ENCODE measurements at regions not wholly inside any gene's neighbourhood (a gene's known extent, or its start where the extent isn't known, plus 50 kb on each side); places are given as distances from the start of the nearest gene placed in this dataset.

DNA sequence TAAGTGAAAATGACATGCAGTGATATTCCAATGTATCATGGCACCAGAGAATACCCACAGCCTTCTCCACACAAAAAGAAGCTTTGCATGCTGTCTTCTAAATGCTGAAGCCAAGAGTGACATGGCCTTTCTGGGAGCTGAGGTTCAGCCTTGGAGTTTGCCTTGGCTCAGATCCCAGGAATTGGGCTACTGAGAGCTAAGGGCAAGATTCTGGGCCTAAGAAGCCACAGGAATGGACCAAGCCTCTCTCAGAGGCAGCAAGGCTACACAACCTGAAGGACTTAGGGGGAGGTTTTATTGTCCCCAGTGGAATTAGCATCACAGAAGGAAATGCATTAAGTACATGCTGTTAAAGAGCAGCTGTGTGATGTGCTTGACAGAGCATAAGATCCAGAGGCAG lies 1078.5 kb downstream of the TUSC7 start:
- Histone ChIP-seq H3K9ac (ENCODE audit: low read length) (no peak overlapping the region), H3K9me3 (ENCODE audit: control insufficient read depth, low read length) (no peaks in the 10 kb centered on the region), H3K4me1 (ENCODE audit: control insufficient read depth, insufficient read depth, low read length) (no peaks in the 10 kb centered on the region), H3K36me3 (ENCODE audit: control insufficient read depth, insufficient read depth, low read length) (no peaks in the 10 kb centered on the region), H3K4me3 (ENCODE audit: low read length) (no peak overlapping the region), H3K27me3 (ENCODE audit: control insufficient read depth, insufficient read depth, low read length) (no peaks in the 10 kb centered on the region)

DNA sequence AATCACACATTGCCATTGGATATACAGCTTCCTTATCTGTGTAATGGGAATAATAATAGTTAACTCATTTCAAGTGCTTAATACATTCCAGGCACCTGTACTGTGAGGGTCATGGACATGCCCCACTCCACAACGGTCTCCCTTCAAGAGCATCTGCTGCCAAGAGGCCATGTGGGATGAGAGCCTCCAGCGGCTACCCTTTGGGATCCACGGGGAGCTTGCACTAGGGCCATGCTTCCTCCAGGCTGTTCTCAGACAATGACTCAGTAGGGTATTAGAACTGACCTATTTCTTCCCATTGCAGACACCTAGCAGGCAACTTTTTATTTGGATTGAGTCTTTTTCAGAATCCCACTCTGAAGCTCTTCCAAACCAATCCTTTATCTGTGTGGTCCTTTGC lies 1078.9 kb downstream of the TUSC7 start:
- no peaks in the 10 kb centered on the region for H3K4me1 ChIP-seq (ENCODE audit: control insufficient read depth, insufficient read depth, low read length)
- H3K27me3 ChIP-seq (ENCODE audit: control insufficient read depth, insufficient read depth, low read length), result no peaks in the 10 kb centered on the region
- no peak overlapping the region for H3K4me3 ChIP-seq (ENCODE audit: low read length)
- no peaks in the 10 kb centered on the region for H3K9me3 ChIP-seq (ENCODE audit: control insufficient read depth, low read length)
- no peak overlapping the region for H3K9ac ChIP-seq (ENCODE audit: low read length)
- H3K36me3 ChIP-seq (ENCODE audit: control insufficient read depth, insufficient read depth, low read length), result no peaks in the 10 kb centered on the region

DNA sequence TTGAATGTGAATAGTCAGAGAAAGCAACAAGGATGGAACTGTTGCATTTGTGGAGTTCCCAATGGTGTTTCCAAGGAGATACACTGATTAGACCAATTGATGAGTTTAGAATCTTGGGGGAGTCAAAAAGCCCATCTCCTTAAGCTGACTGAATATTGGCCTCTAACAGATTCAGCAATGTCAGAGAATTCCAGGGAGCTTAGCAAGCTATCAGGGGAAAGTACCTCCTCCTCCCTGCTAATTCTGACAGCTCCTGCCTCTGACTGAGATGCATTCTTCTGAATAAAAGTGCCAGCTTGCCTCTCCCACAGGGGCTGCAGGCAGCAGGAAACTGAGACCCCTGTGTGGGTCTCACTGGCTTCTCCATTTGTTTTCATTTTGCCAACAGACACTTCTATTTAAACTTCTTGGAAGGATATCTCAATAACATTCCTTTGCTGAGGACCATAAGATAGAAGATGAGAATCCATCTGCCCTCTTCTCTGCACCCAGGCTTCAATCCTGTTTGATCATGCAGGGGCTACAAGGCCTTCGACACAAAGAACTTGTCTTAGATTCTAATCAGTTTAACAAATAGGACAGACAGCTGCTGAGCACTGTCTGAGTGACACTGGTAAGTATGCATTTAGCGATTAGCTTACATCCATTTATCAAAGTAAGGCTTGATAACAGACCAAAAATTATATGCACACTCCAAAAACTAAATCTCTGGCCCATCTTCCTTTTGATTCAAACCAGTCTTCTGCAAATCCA lies 1080.8 kb downstream of the TUSC7 start:
- H3K27me3 ChIP-seq (ENCODE audit: control insufficient read depth, insufficient read depth, low read length), result no peaks in the 10 kb centered on the region
- H3K36me3 ChIP-seq (ENCODE audit: control insufficient read depth, insufficient read depth, low read length), result no peaks in the 10 kb centered on the region
- H3K9ac ChIP-seq (ENCODE audit: low read length), result no peak overlapping the region
- no peaks in the 10 kb centered on the region for H3K9me3 ChIP-seq (ENCODE audit: control insufficient read depth, low read length)
- H3K4me3 ChIP-seq (ENCODE audit: low read length), result no peak overlapping the region
- H3K4me1 ChIP-seq (ENCODE audit: control insufficient read depth, insufficient read depth, low read length), result no peaks in the 10 kb centered on the region

DNA sequence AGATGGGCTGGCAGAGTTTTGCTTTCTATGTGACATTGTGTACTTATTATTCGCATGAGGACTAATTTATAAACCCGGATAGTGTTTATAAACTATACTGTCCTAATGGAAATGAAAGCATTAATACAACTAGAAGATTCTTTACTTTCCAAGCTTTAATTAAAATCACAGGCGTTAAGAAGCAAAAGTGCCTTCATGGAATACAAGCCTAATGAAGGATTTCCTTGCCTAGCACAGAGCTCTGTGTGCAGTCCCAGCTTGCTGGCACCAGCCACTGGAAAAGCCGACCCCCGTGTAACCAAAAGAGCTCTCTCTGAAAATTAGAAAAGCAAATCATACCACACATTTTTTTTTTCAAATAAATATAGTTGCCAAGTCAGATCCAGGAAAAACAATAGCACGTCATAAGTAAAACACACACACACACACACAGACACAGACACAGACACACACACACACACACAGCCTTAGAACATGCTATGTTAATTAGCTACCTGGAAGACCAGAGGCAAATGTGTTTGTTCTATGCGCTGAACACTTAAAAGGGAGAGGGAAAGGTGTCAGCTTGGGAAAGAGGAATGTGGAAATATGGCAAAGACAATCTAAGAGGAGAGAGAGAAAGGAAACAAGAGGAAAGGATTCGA lies 1084.2 kb downstream of the TUSC7 start:
- Histone ChIP-seq H3K9ac (ENCODE audit: low read length) (no peak overlapping the region), H3K4me3 (ENCODE audit: low read length) (no peak overlapping the region)

DNA sequence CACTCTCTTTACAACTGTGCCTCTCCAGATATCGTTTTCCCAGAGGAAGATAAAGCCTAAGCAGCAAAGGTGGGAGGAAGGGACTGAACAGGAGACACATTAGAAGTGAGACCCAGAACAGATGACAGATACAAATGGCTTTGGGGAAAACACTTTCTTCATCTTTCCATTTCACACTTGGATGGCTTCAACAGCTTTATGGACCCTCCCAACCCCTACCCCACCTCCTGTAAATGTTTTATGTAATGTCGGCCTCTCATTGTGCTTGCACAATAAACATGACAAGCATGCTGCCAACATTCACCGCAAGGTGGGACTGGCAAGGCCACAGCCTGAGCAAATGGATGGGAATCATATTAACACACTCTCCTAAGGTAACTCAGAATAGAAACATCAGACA lies 1088.6 kb downstream of the TUSC7 start:
- H3K9me3 ChIP-seq (ENCODE audit: control insufficient read depth, low read length), result no peaks in the 10 kb centered on the region
- no peaks in the 10 kb centered on the region for H3K27me3 ChIP-seq (ENCODE audit: control insufficient read depth, insufficient read depth, low read length)
- no peaks in the 10 kb centered on the region for H3K4me1 ChIP-seq (ENCODE audit: control insufficient read depth, insufficient read depth, low read length)
- no peak overlapping the region for H3K4me3 ChIP-seq (ENCODE audit: low read length)
- no peak overlapping the region for H3K9ac ChIP-seq (ENCODE audit: low read length)
- no peaks in the 10 kb centered on the region for H3K36me3 ChIP-seq (ENCODE audit: control insufficient read depth, insufficient read depth, low read length)

More for the DNA sequence above, 1084.2 kb downstream of the TUSC7 start:
- Histone ChIP-seq H3K4me1 (ENCODE audit: control insufficient read depth, insufficient read depth, low read length) (no peaks in the 10 kb centered on the region), H3K36me3 (ENCODE audit: control insufficient read depth, insufficient read depth, low read length) (no peaks in the 10 kb centered on the region), H3K9me3 (ENCODE audit: control insufficient read depth, low read length) (no peaks in the 10 kb centered on the region), H3K27me3 (ENCODE audit: control insufficient read depth, insufficient read depth, low read length) (no peaks in the 10 kb centered on the region)

DNA sequence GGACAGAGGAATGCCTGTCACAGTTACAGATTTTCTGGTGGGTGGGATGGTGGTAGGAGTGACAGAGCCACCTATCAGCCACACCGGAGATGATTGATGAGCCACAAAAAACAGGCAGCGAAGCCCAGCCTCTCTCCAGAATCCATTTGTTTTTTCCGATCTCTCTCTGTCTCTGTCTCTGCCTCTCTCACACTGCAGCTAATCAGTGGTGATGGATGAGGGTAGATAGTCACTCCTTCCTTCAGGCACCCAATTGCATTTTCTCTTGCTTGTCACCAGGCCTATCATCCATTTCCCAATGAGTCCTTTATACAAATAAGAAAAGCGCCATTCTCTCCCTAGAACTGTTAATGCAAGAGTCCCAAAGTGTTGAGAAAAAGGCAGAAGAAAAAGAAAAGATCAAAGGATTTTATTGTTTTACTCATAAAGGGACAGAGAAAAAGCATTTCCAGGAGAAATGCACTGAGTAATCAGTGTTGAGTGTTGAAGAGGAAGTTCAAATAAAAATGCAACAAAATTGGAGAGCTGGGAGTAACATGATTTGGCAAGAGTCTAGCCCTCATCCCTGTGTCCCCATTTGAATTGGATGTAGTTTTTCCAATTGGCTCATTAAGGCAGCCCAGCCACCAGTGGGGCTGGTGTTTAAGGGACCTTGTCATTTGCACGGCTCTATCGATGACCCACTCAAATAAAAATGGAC lies 1089.3 kb downstream of the TUSC7 start:
- Histone ChIP-seq H3K4me1 (ENCODE audit: control insufficient read depth, insufficient read depth, low read length) (no peaks in the 10 kb centered on the region), H3K9me3 (ENCODE audit: control insufficient read depth, low read length) (no peaks in the 10 kb centered on the region), H3K9ac (ENCODE audit: low read length) (no peak overlapping the region), H3K36me3 (ENCODE audit: control insufficient read depth, insufficient read depth, low read length) (no peaks in the 10 kb centered on the region), H3K27me3 (ENCODE audit: control insufficient read depth, insufficient read depth, low read length) (no peaks in the 10 kb centered on the region), H3K4me3 (ENCODE audit: low read length) (no peak overlapping the region)

DNA sequence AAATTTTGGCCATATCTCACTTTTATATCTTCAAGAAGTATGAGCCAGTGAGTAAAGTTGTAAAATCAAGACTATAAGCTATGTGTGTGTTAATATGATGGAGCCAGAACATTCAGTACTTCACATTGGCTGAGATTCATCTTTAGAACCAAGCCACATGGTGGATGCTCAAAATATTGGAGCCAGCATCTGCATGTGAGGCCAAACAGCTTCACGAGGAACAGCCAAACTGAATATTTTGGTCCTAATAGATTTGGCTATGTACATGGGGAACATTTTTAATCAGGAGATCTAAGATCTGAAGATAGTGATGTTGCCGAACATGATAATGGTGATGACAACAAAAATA lies 1089.8 kb downstream of the TUSC7 start:
- H3K4me3 ChIP-seq (ENCODE audit: low read length), result no peak overlapping the region
- no peaks in the 10 kb centered on the region for H3K36me3 ChIP-seq (ENCODE audit: control insufficient read depth, insufficient read depth, low read length)
- no peaks in the 10 kb centered on the region for H3K4me1 ChIP-seq (ENCODE audit: control insufficient read depth, insufficient read depth, low read length)
- no peak overlapping the region for H3K9ac ChIP-seq (ENCODE audit: low read length)
- H3K9me3 ChIP-seq (ENCODE audit: control insufficient read depth, low read length), result no peaks in the 10 kb centered on the region
- no peaks in the 10 kb centered on the region for H3K27me3 ChIP-seq (ENCODE audit: control insufficient read depth, insufficient read depth, low read length)

DNA sequence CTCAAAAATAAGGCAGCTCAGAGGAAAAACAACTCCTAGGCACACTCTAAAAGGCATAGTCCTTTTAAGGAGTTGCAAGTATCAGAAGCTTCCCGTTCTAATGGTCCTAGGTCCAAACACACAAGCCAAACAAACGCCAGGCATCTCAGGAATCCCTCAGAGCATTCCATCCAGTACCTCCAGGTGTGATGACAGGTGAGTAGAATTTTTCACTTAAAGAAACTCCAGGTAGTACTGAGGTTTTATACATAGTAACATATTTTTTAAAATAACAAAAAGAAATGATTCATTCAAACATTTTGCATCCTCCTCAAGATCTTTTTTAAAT lies 1092.3 kb downstream of the TUSC7 start:
- Histone ChIP-seq H3K4me3 (ENCODE audit: low read length) (no peak overlapping the region), H3K4me1 (ENCODE audit: control insufficient read depth, insufficient read depth, low read length) (no peaks in the 10 kb centered on the region), H3K36me3 (ENCODE audit: control insufficient read depth, insufficient read depth, low read length) (no peaks in the 10 kb centered on the region), H3K9ac (ENCODE audit: low read length) (no peak overlapping the region), H3K27me3 (ENCODE audit: control insufficient read depth, insufficient read depth, low read length) (no peaks in the 10 kb centered on the region), H3K9me3 (ENCODE audit: control insufficient read depth, low read length) (no peaks in the 10 kb centered on the region)

DNA sequence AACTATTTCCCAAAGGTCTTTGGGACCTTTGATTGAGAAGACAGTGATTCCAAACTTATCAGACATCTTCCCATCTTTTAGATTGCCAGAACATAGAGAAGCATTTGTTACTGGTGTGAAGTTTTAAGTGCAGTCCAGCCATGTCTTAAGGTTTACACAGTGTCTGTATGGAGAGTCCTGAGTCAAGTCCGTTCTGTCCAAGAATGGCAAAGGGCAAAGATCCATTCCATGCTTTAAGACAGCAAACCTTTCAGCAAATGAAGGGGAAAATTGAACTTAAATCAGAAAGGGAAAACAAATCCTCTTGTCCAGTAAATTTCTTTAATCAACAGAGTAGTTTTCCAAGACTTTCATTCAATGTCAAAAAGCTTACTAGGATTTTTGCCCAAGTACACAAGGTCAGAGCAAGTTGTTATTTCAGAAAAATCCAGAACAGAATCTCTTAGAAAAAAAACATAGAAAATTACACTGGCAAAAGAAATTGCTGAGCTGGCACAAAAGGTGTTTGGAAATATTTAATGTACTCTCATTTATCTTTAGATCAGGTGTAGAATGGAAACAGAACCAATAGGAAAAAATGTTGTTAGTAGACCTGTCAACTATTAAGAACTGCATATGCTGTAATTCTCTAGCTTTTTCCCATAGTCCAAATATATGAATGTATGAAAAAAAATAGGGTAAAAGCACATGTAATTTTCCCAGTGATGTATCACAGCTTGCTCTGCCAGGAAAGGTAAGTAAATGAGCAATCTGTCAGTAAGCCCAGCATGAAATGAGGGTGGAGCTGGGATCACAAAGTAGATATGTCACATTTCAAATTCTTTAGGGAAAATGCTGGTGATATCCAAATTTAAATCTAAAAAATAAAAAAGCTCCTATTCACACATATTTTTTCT lies 1099.9 kb downstream of the TUSC7 start:
- H3K36me3 ChIP-seq (ENCODE audit: control insufficient read depth, insufficient read depth, low read length), result no peaks in the 10 kb centered on the region
- H3K9ac ChIP-seq (ENCODE audit: low read length), result no peak overlapping the region
- H3K4me1 ChIP-seq (ENCODE audit: control insufficient read depth, insufficient read depth, low read length), result no peaks in the 10 kb centered on the region

DNA sequence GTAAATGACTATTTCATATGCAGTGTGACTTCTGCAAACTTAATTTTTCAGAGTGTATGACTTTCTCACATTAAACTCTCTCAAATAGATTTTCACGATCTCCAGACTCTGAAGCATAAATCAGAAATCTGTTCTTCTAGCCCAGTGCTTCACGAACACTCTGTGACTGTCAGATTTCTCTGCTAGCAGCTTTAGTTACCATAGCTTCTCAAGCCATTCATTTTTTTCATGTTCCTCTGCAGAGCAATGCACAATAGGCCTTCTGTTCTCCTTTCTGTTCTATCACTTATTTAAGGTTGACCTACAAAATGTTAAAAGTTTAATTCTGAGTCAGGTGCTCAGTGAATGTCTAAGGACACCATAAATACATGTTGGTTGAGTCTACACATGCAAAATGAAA lies 1102.2 kb downstream of the TUSC7 start:
- H3K36me3 ChIP-seq (ENCODE audit: control insufficient read depth, insufficient read depth, low read length), result no peaks in the 10 kb centered on the region
- no peaks in the 10 kb centered on the region for H3K4me1 ChIP-seq (ENCODE audit: control insufficient read depth, insufficient read depth, low read length)
- no peak overlapping the region for H3K4me3 ChIP-seq (ENCODE audit: low read length)
- no peaks in the 10 kb centered on the region for H3K27me3 ChIP-seq (ENCODE audit: control insufficient read depth, insufficient read depth, low read length)
- no peaks in the 10 kb centered on the region for H3K9me3 ChIP-seq (ENCODE audit: control insufficient read depth, low read length)
- H3K9ac ChIP-seq (ENCODE audit: low read length), result no peak overlapping the region

More for the DNA sequence above, 1099.9 kb downstream of the TUSC7 start:
- Histone ChIP-seq H3K4me3 (ENCODE audit: low read length) (no peak overlapping the region), H3K9me3 (ENCODE audit: control insufficient read depth, low read length) (no peaks in the 10 kb centered on the region), H3K27me3 (ENCODE audit: control insufficient read depth, insufficient read depth, low read length) (no peaks in the 10 kb centered on the region)

DNA sequence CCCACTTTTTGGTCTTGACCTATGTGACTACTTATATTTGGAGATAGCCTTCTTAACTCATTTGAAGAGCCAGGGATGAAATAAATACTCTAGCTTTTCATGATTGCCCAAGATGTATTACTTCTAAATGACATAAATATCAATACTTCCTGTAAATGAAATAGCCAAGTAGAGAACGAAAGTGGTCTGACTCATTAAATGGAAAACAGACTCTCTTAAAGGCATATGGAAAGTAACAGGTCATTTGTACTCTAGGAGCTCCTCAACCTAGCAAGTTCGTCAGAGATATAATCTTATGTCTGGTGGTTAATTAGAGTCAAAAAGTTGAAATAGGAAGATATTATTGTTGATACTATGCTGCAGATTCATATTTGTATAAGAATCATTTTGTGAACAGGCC lies 1105.4 kb downstream of the TUSC7 start:
- Histone ChIP-seq H3K9ac (ENCODE audit: low read length) (no peak overlapping the region), H3K36me3 (ENCODE audit: control insufficient read depth, insufficient read depth, low read length) (no peaks in the 10 kb centered on the region), H3K4me1 (ENCODE audit: control insufficient read depth, insufficient read depth, low read length) (no peaks in the 10 kb centered on the region), H3K27me3 (ENCODE audit: control insufficient read depth, insufficient read depth, low read length) (no peaks in the 10 kb centered on the region), H3K4me3 (ENCODE audit: low read length) (no peak overlapping the region), H3K9me3 (ENCODE audit: control insufficient read depth, low read length) (no peaks in the 10 kb centered on the region)

DNA sequence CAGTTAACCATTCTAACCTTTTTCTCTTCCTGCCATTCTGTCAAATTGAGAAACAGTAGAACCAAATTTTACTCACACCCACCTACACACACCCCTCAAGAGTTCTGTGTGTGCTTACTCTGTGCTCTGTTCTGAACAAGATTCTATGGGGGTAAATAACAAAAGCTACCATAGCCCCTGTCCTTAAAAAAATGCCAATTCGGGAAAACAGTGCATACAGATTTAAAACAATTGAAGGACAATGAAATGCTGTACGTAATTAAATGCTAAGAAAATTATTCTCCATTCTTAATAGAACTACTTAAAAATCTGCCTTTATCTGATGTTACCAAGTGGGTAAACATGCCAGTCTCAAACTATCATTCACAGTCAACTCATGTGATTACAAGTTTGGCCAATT lies 1107.5 kb downstream of the TUSC7 start:
- Histone ChIP-seq H3K9me3 (ENCODE audit: control insufficient read depth, low read length) (no peaks in the 10 kb centered on the region), H3K36me3 (ENCODE audit: control insufficient read depth, insufficient read depth, low read length) (no peaks in the 10 kb centered on the region), H3K27me3 (ENCODE audit: control insufficient read depth, insufficient read depth, low read length) (no peaks in the 10 kb centered on the region), H3K9ac (ENCODE audit: low read length) (no peak overlapping the region), H3K4me3 (ENCODE audit: low read length) (no peak overlapping the region), H3K4me1 (ENCODE audit: control insufficient read depth, insufficient read depth, low read length) (no peaks in the 10 kb centered on the region)

All from mucosa of stomach (tissue), 1 donor.